ENCODE measurements at regions not wholly inside any gene's neighbourhood (a gene's known extent, or its start where the extent isn't known, plus 50 kb on each side); places are given as distances from the start of the nearest gene placed in this dataset.
A peak's percentile ranks its signal among the peaks of the same experiment; 100 is the strongest.

DNA sequence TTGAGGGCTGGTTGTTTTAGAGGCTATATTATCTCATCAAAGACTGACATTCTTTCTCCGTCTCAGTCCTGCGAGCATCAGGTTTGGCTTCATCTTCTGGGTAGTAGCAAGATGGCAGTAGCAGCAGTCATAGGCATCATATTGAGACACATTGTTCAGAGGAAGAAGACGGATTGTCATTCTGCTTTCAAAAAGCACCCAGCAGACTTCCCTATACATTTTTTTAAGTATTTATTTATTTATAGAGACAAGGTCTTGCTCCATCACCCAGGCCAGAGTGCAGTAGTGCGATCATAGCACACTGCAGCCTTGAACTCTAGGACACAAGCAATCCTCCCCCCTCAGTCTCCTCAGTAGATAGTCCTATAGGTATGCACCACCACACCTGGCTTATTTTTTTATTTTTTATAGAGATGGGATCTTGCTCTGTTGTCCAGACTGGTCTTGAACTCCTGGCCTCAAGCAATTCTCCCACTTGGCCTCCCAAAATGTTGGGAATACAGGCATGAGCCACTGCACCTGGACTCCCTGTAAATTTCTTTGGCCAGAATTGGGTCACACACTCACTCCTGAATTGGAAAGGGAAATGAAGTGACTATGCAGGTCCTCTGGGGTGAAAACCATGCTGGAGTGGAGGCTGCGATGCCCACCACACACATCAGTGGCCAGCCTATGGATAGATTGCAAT, 125.4 kb downstream of the SLC38A6 start:
- in situ Hi-C loops (cut with HindIII; ENCODE audit: low pct_ligation_motif_present, low sequenced_read_pairs) = no loop called here
- TF ChIP-seq, protein P1, sequence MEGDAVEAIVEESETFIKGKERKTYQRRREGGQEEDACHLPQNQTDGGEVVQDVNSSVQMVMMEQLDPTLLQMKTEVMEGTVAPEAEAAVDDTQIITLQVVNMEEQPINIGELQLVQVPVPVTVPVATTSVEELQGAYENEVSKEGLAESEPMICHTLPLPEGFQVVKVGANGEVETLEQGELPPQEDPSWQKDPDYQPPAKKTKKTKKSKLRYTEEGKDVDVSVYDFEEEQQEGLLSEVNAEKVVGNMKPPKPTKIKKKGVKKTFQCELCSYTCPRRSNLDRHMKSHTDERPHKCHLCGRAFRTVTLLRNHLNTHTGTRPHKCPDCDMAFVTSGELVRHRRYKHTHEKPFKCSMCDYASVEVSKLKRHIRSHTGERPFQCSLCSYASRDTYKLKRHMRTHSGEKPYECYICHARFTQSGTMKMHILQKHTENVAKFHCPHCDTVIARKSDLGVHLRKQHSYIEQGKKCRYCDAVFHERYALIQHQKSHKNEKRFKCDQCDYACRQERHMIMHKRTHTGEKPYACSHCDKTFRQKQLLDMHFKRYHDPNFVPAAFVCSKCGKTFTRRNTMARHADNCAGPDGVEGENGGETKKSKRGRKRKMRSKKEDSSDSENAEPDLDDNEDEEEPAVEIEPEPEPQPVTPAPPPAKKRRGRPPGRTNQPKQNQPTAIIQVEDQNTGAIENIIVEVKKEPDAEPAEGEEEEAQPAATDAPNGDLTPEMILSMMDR (IDR thresholded peaks at IDR 0.05; ENCODE audit: low read depth, low read length, missing control alignments) = no peak
- Histone ChIP-seq H3K36me3 (replicated peaks) (no peaks in the 10 kb centered on the region), H3K4me3 (ENCODE audit: low read depth, low read length) (no peak overlapping the region), H3K27ac (no peak overlapping the region), H3K27me3 (replicated peaks) (no peaks in the 10 kb centered on the region)
- DNase-seq = no peak

DNA sequence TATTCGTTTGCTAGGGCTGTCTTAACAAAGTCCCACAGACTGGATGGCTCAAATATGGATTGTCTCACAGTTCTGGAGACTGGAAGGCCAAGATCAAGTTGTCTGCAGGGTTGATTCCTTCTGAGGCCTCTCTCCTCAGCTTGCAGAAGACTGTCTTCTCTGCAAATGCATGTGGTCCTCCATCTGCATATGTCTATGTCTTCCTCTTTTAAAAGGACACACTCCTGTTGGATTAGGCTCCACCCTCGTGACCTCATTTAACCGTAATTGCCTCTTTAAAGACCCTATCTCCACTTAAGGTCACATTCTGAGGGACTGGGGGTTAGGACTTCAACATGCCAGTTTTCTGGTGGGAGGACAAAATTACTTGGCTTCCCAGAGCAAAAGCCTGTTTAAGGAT, 123.3 kb downstream of the SLC38A6 start:
- DNase-seq = no peak
- H3K4me3 ChIP-seq (ENCODE audit: low read depth, low read length) = no peak overlapping the region
- H3K27ac ChIP-seq = peak overlapping the region; percentile 94
- H3K36me3 ChIP-seq (replicated peaks) = no peaks in the 10 kb centered on the region
- no peaks in the 10 kb centered on the region for H3K27me3 ChIP-seq (replicated peaks)
- in situ Hi-C loops (cut with HindIII; ENCODE audit: low pct_ligation_motif_present, low sequenced_read_pairs) = no loop called here
- TF ChIP-seq, protein P1 (IDR thresholded peaks at IDR 0.05; ENCODE audit: low read depth, low read length, missing control alignments) = no peak

DNA sequence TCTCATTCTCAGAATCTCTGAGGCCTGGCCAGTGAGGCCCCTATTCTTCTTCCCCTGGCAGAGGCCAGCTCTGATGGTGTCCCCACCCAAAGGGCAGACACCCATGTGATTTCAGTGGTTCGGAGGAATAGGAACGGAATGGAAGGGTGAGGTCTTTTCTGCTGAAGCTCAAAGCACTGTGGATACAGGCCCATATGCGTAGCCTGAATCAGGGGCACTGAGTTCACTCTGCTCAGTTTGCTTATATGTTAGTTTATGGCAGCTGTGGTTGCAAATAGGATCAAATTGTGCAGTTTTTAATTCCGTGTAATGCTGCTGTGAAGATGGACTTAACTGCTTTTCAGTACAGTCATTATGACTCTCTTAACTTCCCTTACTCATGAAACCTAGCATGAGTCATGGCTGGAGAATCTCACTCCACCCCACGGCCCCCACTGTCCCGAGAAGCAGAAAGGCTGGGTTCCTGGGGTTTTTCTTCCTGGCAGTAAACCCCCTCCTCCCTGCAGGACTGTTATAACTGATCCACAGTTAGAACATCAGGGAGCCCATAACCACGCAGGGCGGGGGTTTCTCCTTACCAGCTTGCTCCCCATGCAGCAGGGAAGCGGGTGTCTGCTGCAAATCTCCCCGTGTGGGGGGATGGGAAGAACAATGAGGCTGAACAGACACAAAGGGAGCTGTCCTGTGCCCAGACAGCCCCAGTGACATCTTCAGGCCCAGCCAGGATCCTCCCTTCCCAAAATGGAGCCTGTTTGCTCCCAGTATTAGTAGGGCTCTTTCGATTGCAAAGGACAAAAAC, 122.7 kb downstream of the SLC38A6 start:
- Histone ChIP-seq H3K27ac (peak overlapping the region; percentile 94), H3K36me3 (replicated peaks) (no peaks in the 10 kb centered on the region), H3K4me3 (ENCODE audit: low read depth, low read length) (no peak overlapping the region), H3K27me3 (replicated peaks) (no peaks in the 10 kb centered on the region)
- in situ Hi-C loops (cut with HindIII; ENCODE audit: low pct_ligation_motif_present, low sequenced_read_pairs) = no loop called here
- TF ChIP-seq, protein P1 (IDR thresholded peaks at IDR 0.05; ENCODE audit: low read depth, low read length, missing control alignments) = no peak
- peak; percentile 97 for DNase-seq

DNA sequence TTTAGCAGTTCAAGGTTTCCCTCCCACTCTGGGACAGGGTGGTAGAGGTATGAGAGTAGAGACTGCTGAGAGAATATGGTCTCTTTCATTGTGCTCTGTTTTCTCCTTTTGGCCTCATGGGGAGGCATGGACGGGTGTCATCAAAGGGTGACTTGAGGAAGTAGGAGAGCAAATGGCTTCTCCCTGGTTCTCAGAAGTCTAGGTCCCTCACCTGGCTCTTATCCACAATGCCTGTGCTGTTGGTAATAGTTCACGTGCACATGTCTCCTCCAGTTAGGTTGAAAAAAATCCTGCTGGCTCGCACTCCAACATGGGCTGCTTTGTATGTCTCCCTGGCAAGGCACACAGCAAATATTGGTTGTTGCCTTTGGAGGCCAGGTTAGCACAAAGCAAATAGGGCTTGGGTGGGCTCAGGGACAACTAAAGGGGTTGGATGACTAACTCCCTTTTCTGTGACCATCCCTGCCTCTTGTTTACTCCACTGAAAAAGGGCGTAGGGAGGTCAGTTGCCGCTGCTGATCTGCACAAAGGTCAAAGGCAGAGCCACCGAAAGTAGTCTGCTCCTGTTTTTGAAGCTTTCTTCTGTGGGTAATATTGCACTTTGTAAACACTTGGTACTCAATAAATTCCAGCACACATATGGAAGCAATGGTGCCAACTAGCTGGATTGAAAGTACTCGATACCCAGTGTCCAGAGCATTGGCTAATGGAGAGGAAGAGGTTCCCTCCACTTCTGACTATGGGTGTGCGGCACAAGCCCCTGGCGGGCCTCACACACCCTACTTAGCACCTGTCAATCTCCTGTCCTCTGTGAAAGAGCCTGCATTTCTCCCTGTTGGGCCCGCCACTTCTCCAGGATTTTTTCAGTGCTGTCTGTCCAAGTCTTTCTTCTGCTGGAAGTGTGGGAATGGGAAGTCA, 121.8 kb downstream of the SLC38A6 start:
- Histone ChIP-seq H3K36me3 (replicated peaks) (no peaks in the 10 kb centered on the region), H3K27me3 (replicated peaks) (no peaks in the 10 kb centered on the region), H3K4me3 (ENCODE audit: low read depth, low read length) (no peak overlapping the region), H3K27ac (peak overlapping the region; percentile 94)
- in situ Hi-C loops (cut with HindIII; ENCODE audit: low pct_ligation_motif_present, low sequenced_read_pairs) = no loop called here
- DNase-seq = no peak
- TF ChIP-seq, protein P1 (IDR thresholded peaks at IDR 0.05; ENCODE audit: low read depth, low read length, missing control alignments) = no peak
